CD4-positive, alpha-beta memory T cell (primary cell): ENCODE measurements at regions not wholly inside any gene's neighbourhood (a gene's known extent, or its start where the extent isn't known, plus 50 kb on each side); places are given as distances from the start of the nearest gene placed in this dataset.

ENCODE experiments used
- CTCF ChIA-PET: fragments of 350-600 bp; sonication (Branson Sonifier 250); formaldehyde crosslinking; loops from one replicate; lab custom pipeline; 2021; ENCODE audit warnings: inconsistent platforms; ENCODE audit not compliant: partially characterized antibody; lab: Charles Lee
- POLR2A ChIA-PET: fragments of 350-600 bp; sonication (Branson Sonifier 250); formaldehyde crosslinking; loops from one replicate; lab custom pipeline; 2021; ENCODE audit not compliant: partially characterized antibody; lab: Charles Lee
- DNase-seq, 5 donors: peaks; one replicate each; pipeline versions ENCODE4 v3.0.0 to v3.0.0-alpha.2; 2020 to 2022; ENCODE audit warnings: mixed read lengths in 1 of 5
- H3K27ac ChIP-seq: one replicate; pipeline ENCODE4 v1.7.0; 2013; ENCODE audit warnings: low read depth, low read length
- H3K27me3 ChIP-seq: 2 replicates; pipeline ENCODE4 v1.7.0; 2013; ENCODE audit warnings: mild to moderate bottlenecking, low read length, moderate library complexity; ENCODE audit not compliant: insufficient read depth
- H3K36me3 ChIP-seq: 2 replicates; pipeline ENCODE4 v1.7.0; 2013; ENCODE audit warnings: mild to moderate bottlenecking, low read length, moderate library complexity; ENCODE audit not compliant: insufficient read depth
- H3K4me1 ChIP-seq: 2 replicates; pipeline ENCODE4 v1.7.0; 2013; ENCODE audit warnings: mild to moderate bottlenecking, low read length, moderate library complexity; ENCODE audit not compliant: insufficient read depth
- H3K4me3 ChIP-seq, 2 donors: one replicate each; pipeline ENCODE4 v1.7.0; 2013; ENCODE audit warnings: low read length in 2 of 2, mild to moderate bottlenecking in 1 of 2
- H3K9me3 ChIP-seq, 2 donors: one replicate each; pipeline ENCODE4 v1.7.0; 2013; ENCODE audit warnings: low read length in 2 of 2, control low read depth in 1 of 2; ENCODE audit not compliant: control insufficient read depth in 1 of 2
- H3K27ac Mint-ChIP-seq, 7 donors: one replicate each; pipeline ENCODE4 v1.8.0; 2020 to 2021; ENCODE audit warnings: mixed read lengths in 7 of 7, mild to moderate bottlenecking in 6 of 7, inconsistent platforms in 3 of 7, moderate library complexity in 3 of 7
- H3K27me3 Mint-ChIP-seq, 2 donors: one replicate each; pipeline ENCODE4 v1.8.0; 2020 to 2021; ENCODE audit warnings: mixed read lengths in 2 of 2
- H3K36me3 Mint-ChIP-seq, 2 donors: one replicate each; pipeline ENCODE4 v1.8.0; 2020 to 2021; ENCODE audit warnings: mixed read lengths in 2 of 2, inconsistent platforms in 1 of 2, mild to moderate bottlenecking in 1 of 2
- H3K4me1 Mint-ChIP-seq, 4 donors: one replicate each; pipeline ENCODE4 v1.8.0; 2020 to 2021; ENCODE audit warnings: mixed read lengths in 4 of 4, mild to moderate bottlenecking in 1 of 4
- H3K4me3 Mint-ChIP-seq, 8 donors: one replicate each; pipeline ENCODE4 v1.8.0; 2020 to 2021; ENCODE audit warnings: mixed read lengths in 8 of 8, mild to moderate bottlenecking in 7 of 8, moderate library complexity in 6 of 8, inconsistent platforms in 3 of 8
- H3K9me3 Mint-ChIP-seq, 8 donors: one replicate each; pipeline ENCODE4 v1.8.0; 2020 to 2021; ENCODE audit warnings: mixed read lengths in 8 of 8, mild to moderate bottlenecking in 5 of 8, inconsistent platforms in 3 of 8, moderate library complexity in 1 of 8
- intact Hi-C: fragments of 100-400 bp; cut with micrococcal nuclease; formaldehyde crosslinking; loops from one replicate; pipeline ENCODE4 v1.15.1; 2023

DNA sequence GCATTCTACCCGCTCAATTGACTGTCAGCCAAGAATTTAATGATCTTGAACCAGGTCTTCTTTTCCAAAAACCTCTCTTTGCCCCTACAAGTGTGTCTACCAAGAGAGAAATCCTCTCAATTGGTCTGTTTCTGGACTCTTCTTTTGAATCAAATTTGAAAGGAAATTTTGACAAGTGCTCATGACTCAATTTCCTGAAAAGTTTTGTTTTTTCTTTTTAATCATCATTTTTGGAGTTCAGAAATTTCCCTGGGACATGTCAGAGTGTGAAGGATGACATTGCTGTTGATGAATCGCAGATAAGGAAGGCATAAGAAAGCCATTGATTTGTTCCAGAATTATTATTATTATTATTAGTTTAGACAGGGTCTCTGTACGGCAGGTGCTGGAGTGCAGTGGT, 88.2 kb upstream of the AKT3 start:
- Histone ChIP-seq H3K36me3 (no peaks in the 10 kb centered on the region), H3K27ac (no peak overlapping the region), H3K4me3 (no peak overlapping the region), H3K27me3 (no peaks in the 10 kb centered on the region), H3K9me3 (no peaks in the 10 kb centered on the region), H3K4me1 (no peaks in the 10 kb centered on the region)
- Mint-ChIP-seq H3K36me3 (no peaks in the 10 kb centered on the region), H3K27ac (no peak overlapping the region), H3K4me1 (peaks cover 0 to 3% (median 0%) of the 10 kb centered on the region in 4 donors), H3K4me3 (no peak overlapping the region), H3K9me3 (peaks cover 0 to 18% (median 10%) of the 10 kb centered on the region in 8 donors), H3K27me3 (peaks cover 2 to 6% of the 10 kb centered on the region in 2 donors)
- no peak for DNase-seq
- POLR2A ChIA-PET, result no interaction called here
- CTCF ChIA-PET, result no interaction called here
- intact Hi-C loops, result no loop called here

DNA sequence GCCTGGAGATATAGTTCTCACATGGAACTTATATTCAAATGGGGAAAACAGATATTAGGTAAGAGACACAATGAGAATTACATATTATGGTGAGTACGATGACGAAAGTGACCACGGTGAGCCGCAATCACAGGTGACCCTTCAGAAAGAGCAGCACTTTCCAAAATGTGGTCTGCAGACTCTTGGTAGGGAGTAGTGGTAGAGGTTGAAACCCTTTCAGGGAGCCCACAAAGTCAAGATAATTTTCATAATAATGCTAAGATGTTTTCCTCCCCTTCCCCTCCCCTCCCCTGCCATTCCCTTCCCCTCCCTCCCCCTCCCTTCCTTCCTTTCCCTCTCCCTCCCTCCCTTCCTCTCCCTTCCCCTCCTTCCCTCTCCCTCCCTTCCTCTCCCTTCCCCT, 83.5 kb upstream of the AKT3 start:
- no peak overlapping the region for H3K4me3 Mint-ChIP-seq
- Histone ChIP-seq H3K27ac (no peak overlapping the region), H3K4me1 (no peaks in the 10 kb centered on the region), H3K9me3 (no peaks in the 10 kb centered on the region), H3K4me3 (no peak overlapping the region), H3K36me3 (no peaks in the 10 kb centered on the region), H3K27me3 (no peaks in the 10 kb centered on the region)
- CTCF ChIA-PET, result no interaction called here
- no peak overlapping the region for H3K27ac Mint-ChIP-seq
- H3K27me3 Mint-ChIP-seq, result peaks cover 2 to 9% of the 10 kb centered on the region in 2 donors
- no peak for DNase-seq
- intact Hi-C loops, result no loop called here
- no peaks in the 10 kb centered on the region for H3K36me3 Mint-ChIP-seq
- H3K9me3 Mint-ChIP-seq, result peaks cover 0 to 18% (median 11%) of the 10 kb centered on the region in 8 donors
- no peaks in the 10 kb centered on the region for H3K4me1 Mint-ChIP-seq
- POLR2A ChIA-PET, result no interaction called here

DNA sequence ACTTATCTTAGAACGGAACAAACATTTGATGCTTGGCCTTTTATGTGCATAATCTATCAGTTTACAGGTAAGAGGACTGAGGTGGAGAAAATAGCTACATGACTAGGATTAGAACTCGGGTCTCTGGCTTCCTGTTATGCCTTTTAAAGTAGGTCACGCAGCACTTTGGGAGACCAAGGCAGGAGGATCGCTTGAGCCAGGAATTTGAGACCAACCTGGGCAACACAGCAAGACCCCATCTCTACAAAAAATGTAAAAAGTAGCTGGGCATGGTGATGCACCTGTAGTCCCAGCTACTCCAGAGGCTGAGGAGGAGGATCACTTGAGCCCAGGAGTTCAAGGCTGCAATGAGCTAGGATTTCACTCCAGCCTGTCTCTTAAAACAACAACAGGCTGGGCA, 81.9 kb upstream of the AKT3 start:
- intact Hi-C loops, result no loop called here
- POLR2A ChIA-PET, result no interaction called here

DNA sequence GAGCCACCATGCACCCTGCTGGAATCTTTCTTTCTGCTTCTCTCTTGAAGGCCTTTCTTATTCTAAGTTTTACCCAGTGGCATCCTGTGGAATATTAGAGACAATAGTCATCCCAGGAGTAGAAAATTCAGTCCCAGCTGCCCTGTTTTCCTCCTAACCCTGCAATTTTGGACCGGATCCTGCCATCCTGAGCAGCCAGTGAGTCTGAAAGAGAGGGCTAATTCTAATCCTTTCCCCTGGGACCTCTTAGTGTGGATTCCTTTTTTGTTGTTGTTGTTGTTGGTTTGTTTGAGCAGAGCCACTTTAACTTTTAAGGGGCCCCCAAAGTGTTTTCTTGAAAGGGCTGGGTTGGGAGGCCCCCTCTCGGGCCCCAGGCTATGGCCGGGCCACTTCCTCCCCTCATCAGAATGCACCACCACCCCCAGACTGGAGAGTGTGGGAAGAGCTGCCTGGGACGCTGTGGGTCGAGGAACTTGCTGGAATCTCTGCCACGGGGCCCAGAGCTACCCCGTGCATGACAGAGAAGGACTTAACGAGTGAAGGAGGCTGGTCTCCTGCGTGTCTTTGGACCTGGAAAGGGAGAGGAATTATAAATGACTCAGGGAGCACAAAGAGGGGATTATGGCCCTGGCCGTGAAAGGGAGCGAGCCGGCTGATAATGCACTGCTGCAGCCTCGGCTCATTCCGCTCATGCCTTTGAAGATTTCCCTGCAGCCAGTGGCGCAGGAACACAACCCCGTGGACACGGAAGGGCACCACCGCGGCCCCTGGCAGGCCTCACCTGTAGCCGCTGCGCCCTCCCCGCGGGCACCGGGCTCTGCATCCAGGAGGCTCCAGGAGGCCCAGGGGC, 81.0 kb upstream of the AKT3 start:
- Histone ChIP-seq H3K27me3 (no peaks in the 10 kb centered on the region), H3K9me3 (no peaks in the 10 kb centered on the region), H3K36me3 (no peaks in the 10 kb centered on the region), H3K4me1 (no peaks in the 10 kb centered on the region), H3K27ac (no peak overlapping the region), H3K4me3 (no peak overlapping the region)
- DNase-seq, result no peak
- H3K27me3 Mint-ChIP-seq, result peaks cover 2 to 14% of the 10 kb centered on the region in 2 donors
- H3K4me1 Mint-ChIP-seq, result no peaks in the 10 kb centered on the region
- H3K36me3 Mint-ChIP-seq, result no peaks in the 10 kb centered on the region
- H3K9me3 Mint-ChIP-seq, result peaks cover 0 to 15% (median 11%) of the 10 kb centered on the region in 8 donors
- ChIA-PET POLR2A (no interaction called here), CTCF (no interaction called here)
- no peak overlapping the region for H3K4me3 Mint-ChIP-seq
- no peak overlapping the region for H3K27ac Mint-ChIP-seq
- intact Hi-C loops, result no loop called here

More for the DNA sequence above, 81.9 kb upstream of the AKT3 start:
- no peaks in the 10 kb centered on the region for H3K36me3 ChIP-seq
- H3K27me3 ChIP-seq, result no peaks in the 10 kb centered on the region
- CTCF ChIA-PET, result interaction anchor here (1.0 kb wide), 1 partner anchor 342 kb away, joined by 3 read pairs; no protein-coding TSS in a partner anchor
- Mint-ChIP-seq H3K4me3 (no peak overlapping the region), H3K36me3 (no peaks in the 10 kb centered on the region), H3K27ac (no peak overlapping the region), H3K4me1 (no peaks in the 10 kb centered on the region), H3K9me3 (peaks cover 0 to 18% (median 11%) of the 10 kb centered on the region in 8 donors), H3K27me3 (peaks cover 2 to 12% of the 10 kb centered on the region in 2 donors)
- no peak overlapping the region for H3K4me3 ChIP-seq
- H3K9me3 ChIP-seq, result no peaks in the 10 kb centered on the region
- H3K27ac ChIP-seq, result no peak overlapping the region
- no peak for DNase-seq
- H3K4me1 ChIP-seq, result no peaks in the 10 kb centered on the region

DNA sequence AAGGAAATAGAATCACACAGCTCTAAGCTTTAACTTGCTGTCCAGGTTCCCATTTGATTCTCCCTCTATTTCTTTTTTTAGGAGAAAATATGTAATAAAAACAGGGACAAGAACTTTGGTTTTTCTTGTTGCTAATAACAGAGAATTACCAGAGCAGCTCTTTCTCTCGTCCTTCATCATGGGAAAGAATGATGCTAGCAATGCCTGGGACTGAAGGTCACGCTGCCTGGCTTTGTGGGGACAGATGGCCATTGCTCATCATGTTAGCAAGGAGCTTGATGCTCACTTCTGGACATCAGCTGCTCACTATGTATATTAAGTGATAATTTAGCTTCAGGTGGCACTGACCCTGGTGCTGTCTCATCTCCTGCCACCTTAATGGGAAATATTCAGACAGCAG, 77.3 kb upstream of the AKT3 start:
- H3K4me1 Mint-ChIP-seq, result no peaks in the 10 kb centered on the region
- peak overlapping the region in 1 of 7 donors; percentile 15 for H3K27ac Mint-ChIP-seq
- DNase-seq, result no peak
- Histone ChIP-seq H3K4me1 (no peaks in the 10 kb centered on the region), H3K27me3 (no peaks in the 10 kb centered on the region), H3K9me3 (no peaks in the 10 kb centered on the region), H3K4me3 (no peak overlapping the region), H3K27ac (no peak overlapping the region), H3K36me3 (no peaks in the 10 kb centered on the region)
- intact Hi-C loops, result no loop called here
- peaks cover 6 to 24% of the 10 kb centered on the region in 2 donors for H3K27me3 Mint-ChIP-seq
- ChIA-PET CTCF (no interaction called here), POLR2A (no interaction called here)
- no peaks in the 10 kb centered on the region for H3K36me3 Mint-ChIP-seq
- H3K4me3 Mint-ChIP-seq, result no peak overlapping the region
- H3K9me3 Mint-ChIP-seq, result no peaks in the 10 kb centered on the region

DNA sequence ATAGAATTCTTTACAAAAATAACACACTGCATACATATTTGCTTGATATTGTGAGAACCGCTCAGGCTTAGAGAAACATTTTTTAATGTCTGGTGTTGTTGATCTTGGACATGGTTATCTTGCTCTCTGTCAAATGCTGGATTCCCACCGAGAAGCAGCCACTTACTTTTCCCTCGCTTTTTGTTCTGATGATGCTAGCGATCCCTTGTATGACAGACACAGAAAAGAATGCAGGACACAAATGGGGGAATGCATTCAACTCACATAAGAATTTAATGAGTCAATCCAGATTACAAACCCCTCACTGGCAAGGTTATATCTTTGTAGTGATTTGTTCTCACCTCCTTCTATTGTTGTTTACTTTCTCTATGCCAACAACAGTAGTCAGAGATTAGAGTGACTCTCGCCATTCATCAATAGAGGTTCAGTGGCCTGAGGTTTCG, 76.8 kb upstream of the AKT3 start:
- H3K4me3 ChIP-seq, result no peak overlapping the region
- no peak overlapping the region for H3K4me3 Mint-ChIP-seq
- no peaks in the 10 kb centered on the region for H3K36me3 Mint-ChIP-seq
- no peaks in the 10 kb centered on the region for H3K9me3 ChIP-seq
- H3K9me3 Mint-ChIP-seq, result no peaks in the 10 kb centered on the region
- no peaks in the 10 kb centered on the region for H3K4me1 ChIP-seq
- H3K27ac ChIP-seq, result no peak overlapping the region
- peaks cover 6 to 28% of the 10 kb centered on the region in 2 donors for H3K27me3 Mint-ChIP-seq
- no peaks in the 10 kb centered on the region for H3K36me3 ChIP-seq
- CTCF ChIA-PET, result no interaction called here
- H3K4me1 Mint-ChIP-seq, result no peaks in the 10 kb centered on the region
- DNase-seq, result no peak
- no peaks in the 10 kb centered on the region for H3K27me3 ChIP-seq
- H3K27ac Mint-ChIP-seq, result no peak overlapping the region
- intact Hi-C loops, result no loop called here
- POLR2A ChIA-PET, result no interaction called here

DNA sequence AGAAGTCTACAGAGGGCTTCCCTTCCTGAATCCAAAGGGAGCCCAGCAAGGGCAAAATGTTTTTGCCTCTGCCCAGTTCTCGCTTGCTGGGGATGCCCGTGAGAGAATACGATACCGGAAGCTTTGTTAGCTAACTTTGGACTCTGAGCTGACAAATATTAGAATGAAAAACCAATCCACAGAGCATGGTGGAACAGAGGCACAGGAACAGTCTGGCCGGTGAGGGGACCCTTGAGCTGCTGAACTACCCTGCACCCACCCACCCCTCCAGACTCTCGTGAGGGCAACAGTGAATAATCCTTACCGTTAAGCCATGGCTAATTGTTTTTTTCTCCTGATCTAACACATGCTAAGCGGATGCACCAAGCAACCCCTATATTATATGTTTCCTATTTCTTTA, 76.3 kb upstream of the AKT3 start:
- Histone ChIP-seq H3K4me1 (no peaks in the 10 kb centered on the region), H3K4me3 (no peak overlapping the region), H3K27me3 (no peaks in the 10 kb centered on the region), H3K9me3 (no peaks in the 10 kb centered on the region), H3K36me3 (no peaks in the 10 kb centered on the region), H3K27ac (no peak overlapping the region)
- ChIA-PET POLR2A (no interaction called here), CTCF (no interaction called here)
- no peaks in the 10 kb centered on the region for H3K9me3 Mint-ChIP-seq
- H3K4me3 Mint-ChIP-seq, result no peak overlapping the region
- H3K36me3 Mint-ChIP-seq, result no peaks in the 10 kb centered on the region
- H3K27me3 Mint-ChIP-seq, result peaks cover 8 to 33% of the 10 kb centered on the region in 2 donors
- no peak overlapping the region for H3K27ac Mint-ChIP-seq
- no peak for DNase-seq
- H3K4me1 Mint-ChIP-seq, result no peaks in the 10 kb centered on the region
- intact Hi-C loops, result no loop called here
